ENCODE measurements at regions not wholly inside any gene's neighbourhood (a gene's known extent, or its start where the extent isn't known, plus 50 kb on each side); places are given as distances from the start of the nearest gene placed in this dataset.

- BruUV-seq (replicated peaks), result no TSS peak
- Histone ChIP-seq H3K27ac (ENCODE audit: control insufficient read depth, insufficient read depth) (no peak overlapping the region), H3K4me3 (no peak overlapping the region), H3K9me3 (replicated peaks; ENCODE audit: control insufficient read depth, insufficient read depth, low read length) (no peaks in the 10 kb centered on the region), H3K79me2 (ENCODE audit: control insufficient read depth, insufficient read depth, low read length) (no peaks in the 10 kb centered on the region), H2AFZ (ENCODE audit: control insufficient read depth, low read depth, low read length) (no peak overlapping the region), H4K20me1 (ENCODE audit: control insufficient read depth, insufficient read depth) (no peaks in the 10 kb centered on the region), H3K36me3 (ENCODE audit: control insufficient read depth in 2 of 2, insufficient read depth in 2 of 2, low read length in 1 of 2) (no peaks in the 10 kb centered on the region), H3K27me3 (replicated peaks in 1 of 2; ENCODE audit: control insufficient read depth in 2 of 2, insufficient read depth in 2 of 2, low read length in 1 of 2) (no peaks in the 10 kb centered on the region), H3K4me2 (ENCODE audit: control insufficient read depth, insufficient read depth) (no peak overlapping the region), H3K4me1 (ENCODE audit: control insufficient read depth, insufficient read depth, low read length) (no peaks in the 10 kb centered on the region), H3K9ac (ENCODE audit: control insufficient read depth, insufficient read depth, low read length) (no peak overlapping the region)
- FAIRE-seq, result no peak
- WGBS (ENCODE audit: insufficient coverage, insufficient replicate concordance, low lambda C conversion rate, missing lambda C conversion rate), result 28% methylated on average over 2 of the region's 2 CpGs
- intact Hi-C loops (cut with micrococcal nuclease; ENCODE audit: unreplicated experiment) (no loop called here), in situ Hi-C loops (cut with MboI) (no loop called here)
- ChIA-PET CTCF (no interaction called here), POLR2A (no interaction called here), RAD21 (ENCODE audit: unreplicated experiment) (no interaction called here), SMC1A (ENCODE audit: uncharacterized antibody, unreplicated experiment) (no interaction called here)
- no peak for DNase-seq (ENCODE audit: low read depth, low spot score)
- ATAC-seq, result no peak
- no peak for TF ChIP-seq ZBTB40 (IDR thresholded peaks at IDR 0.05; ENCODE audit: borderline replicate concordance)
- TF ChIP-seq DPF2 (IDR thresholded peaks at IDR 0.05), result no peak
- no peak for TF ChIP-seq BCL11A (IDR thresholded peaks at IDR 0.05; ENCODE audit: low read depth, low read length)
- TF ChIP-seq IKZF1 (conservative IDR thresholded peaks at IDR 0.05), result no peak
Measured at GRCh38 chr4:158077835-158078234, 95.0 kb downstream of the GASK1B start.

- intact Hi-C loops (cut with micrococcal nuclease; ENCODE audit: unreplicated experiment), result no loop called here
- Histone ChIP-seq H3K4me2 (ENCODE audit: control insufficient read depth, insufficient read depth) (no peak overlapping the region), H3K9me3 (replicated peaks; ENCODE audit: control insufficient read depth, insufficient read depth, low read length) (no peaks in the 10 kb centered on the region), H3K79me2 (ENCODE audit: control insufficient read depth, insufficient read depth, low read length) (no peaks in the 10 kb centered on the region), H3K36me3 (ENCODE audit: control insufficient read depth in 2 of 2, insufficient read depth in 2 of 2, low read length in 1 of 2) (no peaks in the 10 kb centered on the region), H3K27ac (ENCODE audit: control insufficient read depth, insufficient read depth) (no peak overlapping the region), H3K27me3 (replicated peaks in 1 of 2; ENCODE audit: control insufficient read depth in 2 of 2, insufficient read depth in 2 of 2, low read length in 1 of 2) (no peaks in the 10 kb centered on the region), H2AFZ (ENCODE audit: control insufficient read depth, low read depth, low read length) (no peak overlapping the region), H3K9ac (ENCODE audit: control insufficient read depth, insufficient read depth, low read length) (no peak overlapping the region), H3K4me1 (ENCODE audit: control insufficient read depth, insufficient read depth, low read length) (no peaks in the 10 kb centered on the region), H3K4me3 (no peak overlapping the region), H4K20me1 (ENCODE audit: control insufficient read depth, insufficient read depth) (no peaks in the 10 kb centered on the region)
- FAIRE-seq (no peak), DNase-seq (ENCODE audit: low read depth, low spot score) (no peak), ATAC-seq (no peak)
- POLR2A ChIA-PET, result no interaction called here
- RAD21 ChIA-PET (ENCODE audit: unreplicated experiment), result no interaction called here
- CTCF ChIA-PET, result no interaction called here
- SMC1A ChIA-PET (ENCODE audit: uncharacterized antibody, unreplicated experiment), result no interaction called here
- in situ Hi-C loops (cut with MboI), result no loop called here
- WGBS (ENCODE audit: insufficient coverage, insufficient replicate concordance, low lambda C conversion rate, missing lambda C conversion rate), result 31% methylated on average over 5 of the region's 5 CpGs
- BruUV-seq (replicated peaks), result no TSS peak
- TF ChIP-seq MEF2A (IDR thresholded peaks at IDR 0.05; ENCODE audit: insufficient read depth, low read depth, low read length) (no peak), ZSCAN29 (IDR thresholded peaks at IDR 0.05) (no peak), TCF12 (IDR thresholded peaks at IDR 0.05; ENCODE audit: low read depth, low read length) (no peak), RCOR1 (conservative IDR thresholded peaks at IDR 0.05; ENCODE audit: low read depth, low read length) (no peak), JUNB (IDR thresholded peaks at IDR 0.05) (no peak), USF1 (IDR thresholded peaks at IDR 0.05; ENCODE audit: borderline replicate concordance, extremely low read length, insufficient read depth, low read depth, low read length) (no peak), USF2 (IDR thresholded peaks at IDR 0.05; ENCODE audit: borderline replicate concordance, low read depth, low read length) (no peak), ESRRA (IDR thresholded peaks at IDR 0.05; ENCODE audit: low read length) (no peak), BHLHE40 (IDR thresholded peaks at IDR 0.05; ENCODE audit: borderline replicate concordance in 1 of 2, low read depth in 2 of 2, low read length in 1 of 2) (no peak)
Measured at GRCh38 chr4:158074851-158075250, 98.0 kb downstream of the GASK1B start.
